CD14-positive monocyte (primary cell): ENCODE measurements at regions not wholly inside any gene's neighbourhood (a gene's known extent, or its start where the extent isn't known, plus 50 kb on each side); places are given as distances from the start of the nearest gene placed in this dataset.

Experiments used
- DNase-seq, 3 donors: peaks; one replicate each; pipeline ENCODE4 v3.0.0-alpha.2; 2011 to 2022
- H2AFZ ChIP-seq: 2 replicates; pipeline ENCODE4 v1.6.0; 2012; ENCODE audit warnings: mild to moderate bottlenecking, low read depth, low read length, inconsistent platforms; ENCODE audit not compliant: insufficient read depth, poor library complexity, severe bottlenecking
- H3K27ac ChIP-seq, 2 donors: 1 replicate in 1 of 2; 2 replicates in 1 of 2; pipeline ENCODE4 v1.5.1; 2012 to 2013; ENCODE audit warnings: low read length in 2 of 2, control low read depth in 1 of 2, inconsistent platforms in 1 of 2, low read depth in 1 of 2, mild to moderate bottlenecking in 1 of 2
- H3K27me3 ChIP-seq, 2 donors: one replicate each; pipeline versions ENCODE4 v1.6.0 to v1.6.1; 2011 to 2013; ENCODE audit warnings: low read length in 2 of 2; ENCODE audit not compliant: control insufficient read depth in 2 of 2, insufficient read depth in 2 of 2
- H3K36me3 ChIP-seq, 2 donors: replicated peaks in 1 of 2; 1 replicate in 1 of 2; 2 replicates in 1 of 2; pipeline versions ENCODE4 v1.5.1 to v1.6.1; 2012 to 2013; ENCODE audit warnings: low read length in 2 of 2, control low read depth in 1 of 2, inconsistent platforms in 1 of 2, mild to moderate bottlenecking in 1 of 2; ENCODE audit not compliant: insufficient read depth in 2 of 2, control insufficient read depth in 1 of 2
- H3K4me1 ChIP-seq, 2 donors: 1 replicate in 1 of 2; 2 replicates in 1 of 2; pipeline versions ENCODE4 v1.5.1 to v1.6.1; 2012 to 2013; ENCODE audit warnings: low read length in 2 of 2, control low read depth in 1 of 2, inconsistent platforms in 1 of 2, mild to moderate bottlenecking in 1 of 2, moderate library complexity in 1 of 2; ENCODE audit not compliant: insufficient read depth in 2 of 2, control insufficient read depth in 1 of 2
- H3K4me2 ChIP-seq: replicated peaks from 2 replicates; pipeline ENCODE3; 2012; ENCODE audit warnings: low read length, moderate library complexity, mild to moderate bottlenecking; ENCODE audit not compliant: poor library complexity, severe bottlenecking; ENCODE audit errors: extremely low read depth
- H3K4me3 ChIP-seq, 3 experiments: fragments of 200-600 bp in 1 of 3; sonication (generic) in 1 of 3; replicated peaks in 1 of 3; 1 replicate in 2 of 3; 2 replicates in 1 of 3; pipeline ENCODE4 v1.5.1; 2011 to 2013; ENCODE audit warnings: low read length in 3 of 3, mild to moderate bottlenecking in 3 of 3, control low read depth in 2 of 3, low read depth in 2 of 3, inconsistent platforms in 1 of 3, moderate library complexity in 1 of 3
- H3K79me2 ChIP-seq: 2 replicates; pipeline ENCODE4 v1.6.0; 2012; ENCODE audit warnings: mild to moderate bottlenecking, control low read depth, inconsistent platforms, low read length, moderate library complexity; ENCODE audit not compliant: insufficient read depth
- H3K9ac ChIP-seq: 2 replicates; pipeline ENCODE4 v1.6.0; 2017; ENCODE audit warnings: low read length, mild to moderate bottlenecking; ENCODE audit not compliant: insufficient read depth, poor library complexity, severe bottlenecking
- H3K9me3 ChIP-seq, 2 donors: replicated peaks in 1 of 2; 1 replicate in 1 of 2; 2 replicates in 1 of 2; pipeline versions ENCODE4 v1.5.1 to v1.6.1; 2012 to 2013; ENCODE audit warnings: low read length in 2 of 2, control low read depth in 1 of 2; ENCODE audit not compliant: control insufficient read depth in 1 of 2, insufficient read depth in 1 of 2
- H4K20me1 ChIP-seq: 2 replicates; pipeline ENCODE4 v1.6.0; 2012; ENCODE audit warnings: mild to moderate bottlenecking, low read length, control low read depth, moderate library complexity; ENCODE audit not compliant: insufficient read depth
- H3K27ac Mint-ChIP-seq, 7 donors: one replicate each; pipeline ENCODE4 v1.8.0; 2020; ENCODE audit warnings: mild to moderate bottlenecking in 7 of 7, mixed read lengths in 7 of 7, moderate library complexity in 6 of 7, inconsistent platforms in 2 of 7
- H3K27me3 Mint-ChIP-seq, 3 donors: one replicate each; pipeline ENCODE4 v1.8.0; 2021 to 2022; ENCODE audit warnings: low read depth in 3 of 3, mild to moderate bottlenecking in 3 of 3, mixed read lengths in 3 of 3, moderate library complexity in 3 of 3, inconsistent platforms in 1 of 3
- H3K36me3 Mint-ChIP-seq, 2 donors: one replicate each; pipeline ENCODE4 v1.8.0; 2020; ENCODE audit warnings: mixed read lengths in 2 of 2, inconsistent platforms in 1 of 2, mild to moderate bottlenecking in 1 of 2
- H3K4me1 Mint-ChIP-seq: one replicate; pipeline ENCODE4 v1.8.0; 2020; ENCODE audit warnings: mild to moderate bottlenecking, mixed read lengths
- H3K4me3 Mint-ChIP-seq, 2 donors: one replicate each; pipeline ENCODE4 v1.8.0; 2020; ENCODE audit warnings: mild to moderate bottlenecking in 2 of 2, mixed read lengths in 2 of 2, moderate library complexity in 1 of 2
- H3K9me3 Mint-ChIP-seq, 7 donors: one replicate each; pipeline ENCODE4 v1.8.0; 2020 to 2022; ENCODE audit warnings: mixed read lengths in 7 of 7, mild to moderate bottlenecking in 6 of 7, moderate library complexity in 6 of 7, inconsistent platforms in 2 of 7
- WGBS: methylation state at CpG from one replicate; pipeline ENCODE4 v1.1.5; 2013; ENCODE audit warnings: missing lambda C conversion rate; ENCODE audit not compliant: insufficient coverage; 5-methylcytosine and 5-hydroxymethylcytosine counted together
- intact Hi-C, 2 donors: fragments of 100-400 bp; cut with micrococcal nuclease; formaldehyde crosslinking; loops; one replicate each; pipeline versions ENCODE4 v1.15.0 to v1.15.1; 2023
- TF ChIP-seq, protein P1 (sequence below): fragments of 200-600 bp; IDR thresholded peaks from one replicate; pipeline ENCODE4 v1.8.0; 2022; ENCODE audit warnings: antibody characterized with exemption, mild to moderate bottlenecking

DNA sequence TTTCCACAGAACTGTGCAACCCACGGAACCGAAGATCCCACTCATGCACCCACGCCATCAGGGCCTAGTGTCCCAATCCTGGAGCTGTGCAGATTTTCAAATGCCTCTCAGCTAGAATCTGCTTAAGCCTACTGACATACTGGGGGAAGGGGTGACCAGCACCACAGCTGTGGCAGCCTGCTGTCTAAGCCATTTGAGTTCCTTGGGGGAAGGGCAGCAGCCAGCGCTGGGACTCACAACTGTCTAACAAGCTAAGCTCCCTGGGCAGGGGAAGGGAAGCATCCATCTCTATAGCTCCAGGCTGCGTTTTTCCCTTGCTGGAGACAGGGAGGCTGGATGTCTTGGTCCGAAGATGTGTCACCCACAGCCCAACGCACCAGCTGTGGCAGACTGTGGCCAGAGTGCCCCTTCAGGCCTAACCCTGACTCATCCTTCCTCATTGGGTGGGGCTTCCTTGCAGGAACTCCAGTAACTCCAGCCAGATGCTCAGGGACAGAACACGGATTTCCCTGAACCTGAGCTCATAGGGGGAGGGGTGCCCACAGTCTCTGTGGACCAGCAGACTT lies 194.8 kb downstream of the CHRDL1 start:
- Histone ChIP-seq H3K79me2 (no peaks in the 10 kb centered on the region), H3K27me3 (no peaks in the 10 kb centered on the region), H3K27ac (no peak overlapping the region), H3K4me3 (no peak overlapping the region), H3K4me1 (no peaks in the 10 kb centered on the region), H3K9ac (no peak overlapping the region), H3K4me2 (no peak overlapping the region), H3K9me3 (no peaks in the 10 kb centered on the region), H2AFZ (no peak overlapping the region), H4K20me1 (no peaks in the 10 kb centered on the region), H3K36me3 (no peaks in the 10 kb centered on the region)
- H3K27ac Mint-ChIP-seq = no peak overlapping the region
- no peaks in the 10 kb centered on the region for H3K36me3 Mint-ChIP-seq
- WGBS = no CpG with 5 or more reads among the region's 8 CpGs
- TF ChIP-seq, protein P1, sequence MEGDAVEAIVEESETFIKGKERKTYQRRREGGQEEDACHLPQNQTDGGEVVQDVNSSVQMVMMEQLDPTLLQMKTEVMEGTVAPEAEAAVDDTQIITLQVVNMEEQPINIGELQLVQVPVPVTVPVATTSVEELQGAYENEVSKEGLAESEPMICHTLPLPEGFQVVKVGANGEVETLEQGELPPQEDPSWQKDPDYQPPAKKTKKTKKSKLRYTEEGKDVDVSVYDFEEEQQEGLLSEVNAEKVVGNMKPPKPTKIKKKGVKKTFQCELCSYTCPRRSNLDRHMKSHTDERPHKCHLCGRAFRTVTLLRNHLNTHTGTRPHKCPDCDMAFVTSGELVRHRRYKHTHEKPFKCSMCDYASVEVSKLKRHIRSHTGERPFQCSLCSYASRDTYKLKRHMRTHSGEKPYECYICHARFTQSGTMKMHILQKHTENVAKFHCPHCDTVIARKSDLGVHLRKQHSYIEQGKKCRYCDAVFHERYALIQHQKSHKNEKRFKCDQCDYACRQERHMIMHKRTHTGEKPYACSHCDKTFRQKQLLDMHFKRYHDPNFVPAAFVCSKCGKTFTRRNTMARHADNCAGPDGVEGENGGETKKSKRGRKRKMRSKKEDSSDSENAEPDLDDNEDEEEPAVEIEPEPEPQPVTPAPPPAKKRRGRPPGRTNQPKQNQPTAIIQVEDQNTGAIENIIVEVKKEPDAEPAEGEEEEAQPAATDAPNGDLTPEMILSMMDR = no peak
- no peak overlapping the region for H3K4me3 Mint-ChIP-seq
- H3K4me1 Mint-ChIP-seq = no peaks in the 10 kb centered on the region
- intact Hi-C loops = no loop called here
- no peak for DNase-seq
- peaks cover 0 to 3% (median 2%) of the 10 kb centered on the region in 3 donors for H3K27me3 Mint-ChIP-seq
- H3K9me3 Mint-ChIP-seq = peaks cover 2 to 9% (median 6%) of the 10 kb centered on the region in 7 donors

DNA sequence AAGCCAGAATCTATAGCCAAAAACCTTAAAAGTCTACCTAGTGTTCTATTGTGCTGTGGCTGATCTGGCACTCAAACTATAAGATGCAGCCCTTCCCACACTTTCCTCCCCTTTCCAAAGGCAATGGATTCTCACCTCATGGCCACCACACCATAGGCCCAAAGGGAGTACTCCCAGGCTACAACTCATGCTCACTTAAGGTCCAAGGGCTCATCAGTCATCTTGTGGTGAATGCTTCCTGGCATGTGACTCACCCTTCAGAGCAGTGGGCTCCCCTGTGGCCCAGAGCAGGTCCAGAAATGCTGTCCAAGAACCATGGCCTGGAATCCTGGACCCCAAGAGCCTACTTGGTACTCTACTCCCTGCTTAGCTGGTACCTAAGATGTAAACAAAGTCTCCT lies 181.0 kb downstream of the CHRDL1 start:
- no peak for DNase-seq
- Histone ChIP-seq H3K4me1 (no peaks in the 10 kb centered on the region), H3K4me2 (no peak overlapping the region), H2AFZ (no peak overlapping the region), H3K4me3 (no peak overlapping the region), H4K20me1 (no peaks in the 10 kb centered on the region), H3K79me2 (no peaks in the 10 kb centered on the region), H3K36me3 (no peaks in the 10 kb centered on the region), H3K27ac (no peak overlapping the region), H3K9me3 (no peaks in the 10 kb centered on the region), H3K9ac (no peak overlapping the region), H3K27me3 (no peaks in the 10 kb centered on the region)
- intact Hi-C loops = no loop called here
- Mint-ChIP-seq H3K4me3 (no peak overlapping the region), H3K27ac (no peak overlapping the region), H3K4me1 (no peaks in the 10 kb centered on the region), H3K27me3 (peaks cover 0 to 2% (median 0%) of the 10 kb centered on the region in 3 donors), H3K9me3 (peaks cover 0 to 4% (median 0%) of the 10 kb centered on the region in 7 donors), H3K36me3 (no peaks in the 10 kb centered on the region)
- TF ChIP-seq, protein P1 = no peak
